ENCODE measurements at regions not wholly inside any gene's neighbourhood (a gene's known extent, or its start where the extent isn't known, plus 50 kb on each side); places are given as distances from the start of the nearest gene placed in this dataset.

- no peak overlapping the region for H3K27ac ChIP-seq
- H3K36me3 ChIP-seq = no peaks in the 10 kb centered on the region
- H3K4me3 ChIP-seq = no peak overlapping the region
- no peak for TF ChIP-seq POLR2A (IDR thresholded peaks at IDR 0.05)
- no peak for TF ChIP-seq CTCF (IDR thresholded peaks at IDR 0.05)
- no peak for TF ChIP-seq EP300 (IDR thresholded peaks at IDR 0.05)
- no peaks in the 10 kb centered on the region for H3K27me3 ChIP-seq
- peaks cover 0 to 3% (median 0%) of the 10 kb centered on the region in 4 donors for H3K9me3 ChIP-seq
- H3K4me1 ChIP-seq = no peaks in the 10 kb centered on the region
- no peak for DNase-seq (ENCODE audit: low spot score in 2 of 2)
Measured at GRCh38 chr3:80682235-80682634, 914.4 kb upstream of the ROBO1 start.

GRCh38 chr3:80677796-80678195 lies 910.0 kb upstream of the ROBO1 start:
- H3K4me1 ChIP-seq = no peaks in the 10 kb centered on the region
- H3K36me3 ChIP-seq = no peaks in the 10 kb centered on the region
- 63 to 65% methylated on average over 6 of the region's 6 CpGs for WGBS, 2 donors
- no peak for DNase-seq (ENCODE audit: low spot score in 2 of 2)
- H3K27ac ChIP-seq = no peak overlapping the region
- H3K4me3 ChIP-seq = no peak overlapping the region
- no peaks in the 10 kb centered on the region for H3K27me3 ChIP-seq
- H3K9me3 ChIP-seq = peaks cover 0 to 3% (median 0%) of the 10 kb centered on the region in 4 donors
- TF ChIP-seq POLR2A (IDR thresholded peaks at IDR 0.05) = no peak
- TF ChIP-seq CTCF (IDR thresholded peaks at IDR 0.05) = no peak
- TF ChIP-seq EP300 (IDR thresholded peaks at IDR 0.05) = no peak

GRCh38 chr3:80676866-80677265 lies 909.1 kb upstream of the ROBO1 start:
- H3K27ac ChIP-seq = no peak overlapping the region
- TF ChIP-seq EP300 (IDR thresholded peaks at IDR 0.05) (no peak), POLR2A (IDR thresholded peaks at IDR 0.05) (no peak), CTCF (IDR thresholded peaks at IDR 0.05) (no peak)
- DNase-seq (ENCODE audit: low spot score in 2 of 2) = no peak

GRCh38 chr3:80676261-80676660 lies 908.5 kb upstream of the ROBO1 start:
- no peaks in the 10 kb centered on the region for H3K9me3 ChIP-seq
- no peak overlapping the region for H3K27ac ChIP-seq
- WGBS, 2 donors = 69 to 70% methylated on average over 2 of the region's 2 CpGs
- TF ChIP-seq POLR2A (IDR thresholded peaks at IDR 0.05) (no peak), EP300 (IDR thresholded peaks at IDR 0.05) (no peak), CTCF (IDR thresholded peaks at IDR 0.05) (no peak)
- DNase-seq (ENCODE audit: low spot score in 2 of 2) = no peak
- H3K27me3 ChIP-seq = no peaks in the 10 kb centered on the region
- no peaks in the 10 kb centered on the region for H3K36me3 ChIP-seq
- H3K4me3 ChIP-seq = no peak overlapping the region
- no peaks in the 10 kb centered on the region for H3K4me1 ChIP-seq

More at GRCh38 chr3:80676866-80677265, 909.1 kb upstream of the ROBO1 start:
- Histone ChIP-seq H3K36me3 (no peaks in the 10 kb centered on the region), H3K9me3 (no peaks in the 10 kb centered on the region), H3K27me3 (no peaks in the 10 kb centered on the region), H3K4me3 (no peak overlapping the region), H3K4me1 (no peaks in the 10 kb centered on the region)

- Histone ChIP-seq H3K9me3 (no peaks in the 10 kb centered on the region), H3K36me3 (no peaks in the 10 kb centered on the region), H3K4me3 (no peak overlapping the region), H3K27me3 (no peaks in the 10 kb centered on the region), H3K27ac (no peak overlapping the region), H3K4me1 (no peaks in the 10 kb centered on the region)
- DNase-seq (ENCODE audit: low spot score in 2 of 2) = no peak
- WGBS, 2 donors = 70 to 78% methylated on average over 4 of the region's 4 CpGs
- TF ChIP-seq CTCF (IDR thresholded peaks at IDR 0.05) (no peak), EP300 (IDR thresholded peaks at IDR 0.05) (no peak), POLR2A (IDR thresholded peaks at IDR 0.05) (no peak)
Measured at GRCh38 chr3:80675790-80676189, 908.0 kb upstream of the ROBO1 start.

Measured in tibial nerve (tissue), 4 donors.